ENCODE measurements at regions not wholly inside any gene's neighbourhood (a gene's known extent, or its start where the extent isn't known, plus 50 kb on each side); places are given as distances from the start of the nearest gene placed in this dataset.
"Not testable (repeated sequence)": the region's sequence is repeated elsewhere in the genome, so short reads cannot be mapped to it uniquely, and the experiment has no call there.

GRCh38 chr13:31607531-31607930 lies 131.8 kb upstream of the RXFP2 start:
- not testable (repeated sequence) for DNase-seq (ENCODE audit: low read depth in 2 of 2)

- DNase-seq (ENCODE audit: low read depth in 2 of 2) = not testable (repeated sequence)
Measured at GRCh38 chr13:31608780-31609179, 130.5 kb upstream of the RXFP2 start.

GRCh38 chr13:31610270-31610998 lies 128.9 kb upstream of the RXFP2 start:
- no peak for DNase-seq (ENCODE audit: low read depth in 2 of 2)

- no peak for DNase-seq (ENCODE audit: low read depth in 2 of 2)
Measured at GRCh38 chr13:31611214-31611613, 128.1 kb upstream of the RXFP2 start.

GRCh38 chr13:31614073-31614472 lies 125.3 kb upstream of the RXFP2 start:
- DNase-seq (ENCODE audit: low read depth in 2 of 2) = no peak

- no peak for DNase-seq (ENCODE audit: low read depth in 2 of 2)
Measured at GRCh38 chr13:31614704-31615103, 124.6 kb upstream of the RXFP2 start.

GRCh38 chr13:31625115-31625514 lies 114.2 kb upstream of the RXFP2 start:
- no peak for DNase-seq (ENCODE audit: low read depth in 2 of 2)

- DNase-seq (ENCODE audit: low read depth in 2 of 2) = no peak
Measured at GRCh38 chr13:31627097-31627845, 112.1 kb upstream of the RXFP2 start.

GRCh38 chr13:31629085-31629780 lies 110.1 kb upstream of the RXFP2 start:
- DNase-seq (ENCODE audit: low read depth in 2 of 2) = no peak

GRCh38 chr13:31631071-31631470 lies 108.3 kb upstream of the RXFP2 start:
- no peak for DNase-seq (ENCODE audit: low read depth in 2 of 2)

GRCh38 chr13:31631746-31632145 lies 107.6 kb upstream of the RXFP2 start:
- no peak for DNase-seq (ENCODE audit: low read depth in 2 of 2)

GRCh38 chr13:31638577-31638976 lies 100.7 kb upstream of the RXFP2 start:
- no peak for DNase-seq (ENCODE audit: low read depth in 2 of 2)

- no peak for DNase-seq (ENCODE audit: low read depth in 2 of 2)
Measured at GRCh38 chr13:31639443-31640163, 99.7 kb upstream of the RXFP2 start.

GRCh38 chr13:31649766-31650165 lies 89.6 kb upstream of the RXFP2 start:
- no peak for DNase-seq (ENCODE audit: low read depth in 2 of 2)

GRCh38 chr13:31653730-31654129 lies 85.6 kb upstream of the RXFP2 start:
- DNase-seq (ENCODE audit: low read depth in 2 of 2) = no peak

GRCh38 chr13:31663880-31664585 lies 75.3 kb upstream of the RXFP2 start:
- no peak for DNase-seq (ENCODE audit: low read depth in 2 of 2)

- DNase-seq (ENCODE audit: low read depth in 2 of 2) = no peak
Measured at GRCh38 chr13:31670831-31671617, 68.3 kb upstream of the RXFP2 start.

- DNase-seq (ENCODE audit: low read depth in 2 of 2) = no peak
Measured at GRCh38 chr13:31674051-31674450, 65.3 kb upstream of the RXFP2 start.

- no peak for DNase-seq (ENCODE audit: low read depth in 2 of 2)
Measured at GRCh38 chr13:31675440-31675953, 63.8 kb upstream of the RXFP2 start.

GRCh38 chr13:31681133-31681532 lies 58.2 kb upstream of the RXFP2 start:
- DNase-seq (ENCODE audit: low read depth in 2 of 2) = no peak

All from stimulated activated CD8-positive, alpha-beta memory T cell treated with anti-CD3 and anti-CD28 coated beads, Interleukin-7, amount 100 ng/mL, for 1 hour (primary cell).